ENCODE measurements at regions not wholly inside any gene's neighbourhood (a gene's known extent, or its start where the extent isn't known, plus 50 kb on each side); places are given as distances from the start of the nearest gene placed in this dataset.
"Not testable (repeated sequence)": the region's sequence is repeated elsewhere in the genome, so short reads cannot be mapped to it uniquely, and the experiment has no call there.

DNA sequence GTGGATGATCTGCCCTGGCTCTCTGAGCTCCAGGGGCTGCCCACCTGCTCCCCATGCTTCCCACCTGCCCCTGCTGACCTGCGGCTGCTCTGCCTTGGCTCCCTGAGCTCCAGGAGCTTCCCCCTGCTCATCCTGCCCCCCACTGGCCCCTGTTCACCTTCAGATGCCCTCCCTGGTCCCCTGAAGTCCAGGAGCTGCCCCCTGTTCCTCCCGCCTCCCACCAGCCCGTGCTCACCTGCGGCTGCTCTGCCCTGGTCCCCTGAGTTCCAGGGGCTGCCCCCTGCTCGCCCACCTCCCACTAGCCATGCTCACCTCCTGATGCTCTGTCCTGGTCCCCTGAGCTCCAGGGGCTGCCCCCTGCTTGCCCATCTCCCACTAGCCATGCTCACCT lies 219.7 kb downstream of the TMEM121 start:
- Mint-ChIP-seq H3K36me3 (no peaks in the 10 kb centered on the region), H3K9me3 (ENCODE audit: low read depth) (no peaks in the 10 kb centered on the region), H3K27me3 (no peaks in the 10 kb centered on the region), H3K27ac (no peak overlapping the region), H3K4me1 (peaks cover 7% of the 10 kb centered on the region), H3K4me3 (no peak overlapping the region)
- ATAC-seq (no peak), DNase-seq (no peak)
- CTCF ChIA-PET, result interaction anchor here (0.5 to 0.9 kb wide), 2 partner anchors 37 to 200 kb away, joined by 3 read pairs; no protein-coding TSS in a partner anchor

DNA sequence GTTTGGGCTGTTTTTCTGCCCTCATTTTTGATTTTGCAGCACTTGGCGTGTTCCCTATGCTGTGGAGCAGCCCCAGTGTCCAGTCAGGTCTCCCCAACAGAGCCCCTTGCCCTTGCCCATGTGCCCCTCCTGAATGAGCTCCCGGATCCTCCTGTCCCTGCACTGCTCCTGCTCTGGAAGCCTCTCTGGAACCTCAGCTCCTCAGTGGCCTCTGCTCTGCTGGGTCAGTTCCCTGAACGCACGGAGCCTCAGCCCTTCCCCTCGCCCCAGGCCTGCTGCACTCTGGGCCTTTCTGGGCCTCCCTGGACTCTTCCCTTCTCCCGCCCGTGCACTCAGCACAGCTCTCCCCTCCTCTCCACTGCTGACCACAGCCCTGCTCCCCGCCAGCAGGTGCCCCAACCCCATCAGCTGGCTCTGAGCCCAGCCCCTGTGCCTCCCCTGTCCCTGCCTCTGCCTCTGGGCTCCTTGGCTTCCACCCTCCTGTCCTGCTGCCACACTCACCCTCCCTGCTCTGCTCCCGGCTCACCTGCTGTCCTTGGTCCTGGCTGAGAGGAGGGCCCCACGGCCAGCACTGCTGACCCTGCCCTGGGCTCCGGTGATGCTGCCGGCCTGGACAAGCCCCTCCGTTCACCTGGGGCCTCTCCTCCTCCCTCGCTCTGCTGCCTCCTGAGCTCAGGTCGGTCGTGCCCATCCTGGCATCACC lies 220.6 kb downstream of the TMEM121 start:
- ATAC-seq; H3K4me3 Mint-ChIP-seq; CTCF ChIA-PET; H3K4me1 Mint-ChIP-seq; H3K9me3 Mint-ChIP-seq (ENCODE audit: low read depth); H3K27me3 Mint-ChIP-seq; H3K27ac Mint-ChIP-seq; DNase-seq; H3K36me3 Mint-ChIP-seq: not testable (repeated sequence)

DNA sequence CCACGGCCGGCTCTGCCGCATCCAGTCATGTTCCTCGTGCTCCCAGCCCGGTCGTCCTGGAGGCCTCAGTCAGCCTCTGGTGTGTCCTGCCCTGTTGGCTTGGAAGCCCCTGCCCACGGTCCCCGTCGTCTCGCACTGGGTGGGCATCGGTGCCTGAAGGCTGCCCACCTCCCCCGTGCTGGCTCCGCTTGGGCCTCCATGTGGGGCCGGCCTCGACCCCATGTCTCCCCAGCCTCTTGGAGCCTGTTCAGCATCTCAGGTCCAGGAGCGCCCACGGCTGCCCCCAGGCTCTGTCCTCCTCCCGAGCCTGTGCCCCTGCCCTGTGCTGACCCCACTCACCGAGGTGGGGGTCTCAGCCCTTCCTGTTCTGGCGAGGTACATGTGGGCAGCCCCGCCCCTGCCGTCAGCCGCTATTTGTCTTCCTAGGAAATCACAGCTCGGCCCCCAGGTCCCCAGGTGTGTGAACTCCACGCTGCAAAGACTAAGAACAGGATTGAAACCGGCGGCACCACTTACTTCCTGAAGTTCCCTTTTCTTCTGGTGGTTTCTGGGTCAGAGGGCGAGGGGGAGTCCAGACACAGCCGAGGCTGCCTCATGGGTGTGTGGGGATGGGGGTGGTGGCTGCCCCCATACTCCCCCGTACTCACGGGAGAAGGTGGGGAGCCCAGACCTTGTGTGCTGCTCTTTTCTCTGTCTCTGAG lies 221.3 kb downstream of the TMEM121 start:
- ATAC-seq; DNase-seq; H3K36me3 Mint-ChIP-seq; H3K9me3 Mint-ChIP-seq (ENCODE audit: low read depth); H3K27me3 Mint-ChIP-seq; H3K27ac Mint-ChIP-seq; CTCF ChIA-PET; H3K4me1 Mint-ChIP-seq; H3K4me3 Mint-ChIP-seq: not testable (repeated sequence)

DNA sequence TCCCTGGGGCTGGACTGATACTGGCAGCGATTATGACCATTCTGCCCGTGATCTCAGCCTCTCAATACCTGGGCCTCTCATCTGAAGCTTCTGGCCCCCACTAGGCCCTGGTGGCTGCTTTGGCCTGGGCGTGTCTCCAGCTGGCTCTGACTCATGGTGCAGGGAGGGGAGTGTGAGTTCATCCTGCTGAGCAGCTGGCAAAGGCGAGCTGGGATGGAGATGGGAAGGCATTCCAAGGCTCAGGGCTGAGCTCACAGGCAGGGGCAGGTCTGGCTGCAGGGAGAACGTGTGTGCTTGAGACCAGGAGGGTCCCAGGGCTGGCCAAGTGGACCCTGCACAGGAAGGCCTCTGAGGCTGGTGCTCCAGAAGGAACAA lies 221.8 kb downstream of the TMEM121 start:
- DNase-seq (no peak), ATAC-seq (no peak)
- peaks cover 7% of the 10 kb centered on the region for H3K4me1 Mint-ChIP-seq
- no peak overlapping the region for H3K27ac Mint-ChIP-seq
- CTCF ChIA-PET, result no interaction called here
- H3K4me3 Mint-ChIP-seq, result no peak overlapping the region
- no peaks in the 10 kb centered on the region for H3K9me3 Mint-ChIP-seq (ENCODE audit: low read depth)
- peaks cover 3% of the 10 kb centered on the region for H3K27me3 Mint-ChIP-seq
- no peaks in the 10 kb centered on the region for H3K36me3 Mint-ChIP-seq

DNA sequence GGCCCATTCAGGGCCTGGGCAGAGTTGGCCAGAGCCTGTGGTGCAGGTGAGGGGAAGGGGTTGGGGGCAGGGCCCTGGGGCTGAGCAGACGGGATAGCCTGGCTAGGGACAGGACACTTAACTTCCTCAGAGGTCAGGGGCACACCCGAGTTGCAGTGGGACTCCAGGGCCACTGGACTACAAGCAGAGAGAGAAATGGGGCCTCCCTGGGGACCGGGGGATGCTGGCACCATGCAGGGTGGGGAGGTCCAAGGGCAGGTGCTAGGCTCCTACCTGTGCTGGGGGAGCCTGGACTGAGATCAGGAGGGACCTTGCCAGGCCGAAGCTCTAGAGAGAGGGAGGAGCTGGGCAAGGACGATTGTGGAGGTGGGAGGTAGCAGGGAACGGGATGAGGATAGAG lies 222.3 kb downstream of the TMEM121 start:
- DNase-seq, CTCF ChIA-PET: not testable (repeated sequence)

DNA sequence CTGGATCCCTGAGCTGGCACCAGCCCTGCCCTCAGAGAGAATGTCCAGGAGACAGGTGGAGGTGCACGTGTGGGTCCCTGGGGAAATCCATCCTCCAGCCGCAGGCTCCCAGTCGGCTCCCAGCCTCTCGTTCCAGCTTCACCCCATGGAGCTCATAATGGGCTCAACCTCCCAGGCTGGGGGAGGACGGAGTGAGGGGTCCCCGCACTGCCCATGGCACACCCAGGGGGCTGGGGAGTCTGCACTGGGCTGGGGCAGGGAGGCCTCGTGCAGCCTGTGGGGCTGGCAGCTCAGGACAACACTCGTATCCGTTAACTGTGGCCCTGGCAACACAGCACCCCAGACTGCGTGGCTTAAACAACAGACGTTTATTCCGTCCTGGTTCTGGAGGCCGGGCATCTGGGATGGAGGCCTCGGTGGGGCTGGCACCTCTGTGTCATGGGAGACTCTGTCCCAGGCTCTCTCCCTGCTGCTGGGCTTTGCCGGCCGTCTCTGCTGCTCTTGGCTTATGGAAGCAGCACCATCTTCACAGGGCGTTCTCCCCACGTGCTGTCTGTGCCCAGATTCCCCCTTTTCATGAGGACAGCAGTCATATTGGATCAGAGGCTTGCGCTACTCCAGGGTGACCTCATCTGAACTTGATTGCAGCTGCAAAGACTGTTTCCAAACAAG lies 223.6 kb downstream of the TMEM121 start:
- H3K36me3 Mint-ChIP-seq; DNase-seq; H3K9me3 Mint-ChIP-seq (ENCODE audit: low read depth); H3K27ac Mint-ChIP-seq; H3K4me1 Mint-ChIP-seq; ATAC-seq; H3K27me3 Mint-ChIP-seq; CTCF ChIA-PET; H3K4me3 Mint-ChIP-seq: not testable (repeated sequence)

More for the DNA sequence above, 222.3 kb downstream of the TMEM121 start:
- H3K9me3 Mint-ChIP-seq (ENCODE audit: low read depth); H3K36me3 Mint-ChIP-seq; ATAC-seq; H3K4me3 Mint-ChIP-seq; H3K4me1 Mint-ChIP-seq; H3K27ac Mint-ChIP-seq; H3K27me3 Mint-ChIP-seq: not testable (repeated sequence)

DNA sequence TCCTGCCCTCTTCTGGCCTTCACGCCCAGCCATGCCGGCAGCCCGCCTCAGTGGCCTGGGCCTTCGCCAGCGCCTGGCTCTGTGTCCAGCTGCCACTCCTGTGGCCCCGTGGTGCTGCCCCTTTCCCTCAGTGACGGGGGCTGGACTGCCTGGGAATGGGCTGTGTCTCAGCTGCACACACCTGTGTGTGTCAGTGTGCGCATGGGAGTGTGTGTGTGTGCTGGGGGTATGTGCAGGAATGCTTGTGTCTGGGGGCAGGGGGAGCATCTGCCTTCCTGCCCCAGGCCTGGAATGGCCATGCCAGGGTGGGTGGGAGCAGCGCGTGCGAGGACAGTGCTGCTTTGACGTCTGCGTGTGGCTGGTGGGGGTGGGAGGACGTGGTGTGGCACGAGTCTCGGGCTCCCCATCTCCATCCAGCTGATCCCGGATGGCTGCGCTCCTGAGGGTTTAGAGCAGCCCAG lies 224.9 kb downstream of the TMEM121 start:
- H3K27me3 Mint-ChIP-seq; H3K9me3 Mint-ChIP-seq (ENCODE audit: low read depth); H3K4me1 Mint-ChIP-seq; CTCF ChIA-PET; H3K36me3 Mint-ChIP-seq; H3K27ac Mint-ChIP-seq; H3K4me3 Mint-ChIP-seq; ATAC-seq; DNase-seq: not testable (repeated sequence)

DNA sequence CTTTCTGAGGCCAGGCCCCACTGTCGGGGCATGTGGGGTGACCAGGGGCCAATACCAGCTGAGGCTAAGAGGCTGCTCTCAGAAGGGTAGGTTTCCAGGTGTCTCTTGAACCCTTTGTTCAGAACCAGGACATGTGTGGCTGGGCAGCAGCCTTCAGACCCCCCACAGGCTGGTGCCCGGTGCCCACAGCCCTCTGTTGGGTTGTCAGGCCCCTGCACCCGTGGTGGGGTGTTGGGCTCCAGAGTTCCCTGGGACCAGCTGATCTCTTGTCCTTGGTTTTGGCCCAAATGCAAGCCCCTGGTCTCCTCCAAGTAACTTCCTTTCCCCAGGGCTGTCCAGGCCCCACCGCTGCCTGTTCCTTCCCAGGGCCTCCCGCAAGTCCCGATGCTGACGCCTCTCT lies 226.0 kb downstream of the TMEM121 start:
- ATAC-seq; H3K4me1 Mint-ChIP-seq; H3K4me3 Mint-ChIP-seq; H3K27ac Mint-ChIP-seq; H3K9me3 Mint-ChIP-seq (ENCODE audit: low read depth); H3K36me3 Mint-ChIP-seq; DNase-seq; H3K27me3 Mint-ChIP-seq; CTCF ChIA-PET: not testable (repeated sequence)

DNA sequence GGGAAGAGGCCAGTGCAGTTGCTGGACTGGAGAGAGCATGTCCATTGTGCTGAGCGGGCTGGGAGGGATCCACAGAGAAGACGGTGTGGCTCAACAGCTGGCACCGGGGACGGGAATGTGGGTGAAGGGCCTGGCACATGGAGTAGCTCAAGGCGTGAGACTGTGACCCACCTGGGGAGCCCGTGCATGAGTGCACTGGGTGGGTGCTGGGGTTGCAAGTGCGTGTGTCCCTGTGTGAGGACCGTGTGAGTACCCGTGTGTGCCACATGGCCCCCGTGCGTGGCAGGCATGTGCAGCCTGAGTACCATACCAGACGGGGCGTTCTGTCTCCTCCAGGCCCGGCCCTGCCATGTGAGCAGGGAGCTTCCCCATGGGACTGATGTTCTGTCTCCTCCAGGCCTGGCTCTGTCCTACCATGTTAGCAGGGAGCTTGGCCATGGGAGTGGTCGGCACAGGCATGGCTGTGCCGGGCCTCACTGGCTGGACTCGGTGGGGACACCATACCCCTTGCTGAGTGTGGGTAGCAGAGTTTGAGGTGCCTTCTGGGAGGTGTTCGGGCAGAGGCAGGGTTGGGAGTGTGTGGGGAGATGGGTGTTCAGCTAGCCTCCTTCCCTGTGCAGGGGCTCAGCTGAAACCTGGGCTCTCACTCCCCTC lies 234.4 kb downstream of the TMEM121 start:
- CTCF ChIA-PET, result no interaction called here
- no peak overlapping the region for H3K27ac Mint-ChIP-seq
- no peaks in the 10 kb centered on the region for H3K36me3 Mint-ChIP-seq

DNA sequence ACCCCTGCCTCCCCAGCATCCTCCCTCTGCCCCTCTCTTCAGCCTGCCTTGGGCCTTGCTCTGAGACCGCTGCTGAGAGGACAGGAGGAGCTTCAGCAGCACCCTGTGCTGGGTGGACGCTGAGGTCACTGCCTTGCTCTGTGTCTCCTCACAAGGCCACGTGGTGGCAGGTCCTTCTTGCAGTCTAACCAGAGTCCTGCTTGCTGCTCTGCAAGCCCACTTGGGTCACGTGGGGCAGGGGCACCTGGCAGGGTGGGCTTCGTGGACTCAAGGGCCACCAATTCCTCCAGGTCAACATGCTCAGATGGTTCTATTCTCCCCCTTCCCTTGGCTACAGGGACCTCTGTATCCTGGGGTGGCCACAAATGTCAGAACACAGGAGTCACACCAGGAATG lies 235.0 kb downstream of the TMEM121 start:
- CTCF ChIA-PET; H3K27me3 Mint-ChIP-seq; H3K4me3 Mint-ChIP-seq; H3K9me3 Mint-ChIP-seq (ENCODE audit: low read depth); DNase-seq; H3K36me3 Mint-ChIP-seq; H3K4me1 Mint-ChIP-seq; H3K27ac Mint-ChIP-seq; ATAC-seq: not testable (repeated sequence)

More for the DNA sequence above, 234.4 kb downstream of the TMEM121 start:
- Mint-ChIP-seq H3K27me3 (peaks cover 8% of the 10 kb centered on the region), H3K9me3 (ENCODE audit: low read depth) (no peaks in the 10 kb centered on the region), H3K4me1 (no peaks in the 10 kb centered on the region), H3K4me3 (no peak overlapping the region)
- no peak for ATAC-seq
- no peak for DNase-seq

DNA sequence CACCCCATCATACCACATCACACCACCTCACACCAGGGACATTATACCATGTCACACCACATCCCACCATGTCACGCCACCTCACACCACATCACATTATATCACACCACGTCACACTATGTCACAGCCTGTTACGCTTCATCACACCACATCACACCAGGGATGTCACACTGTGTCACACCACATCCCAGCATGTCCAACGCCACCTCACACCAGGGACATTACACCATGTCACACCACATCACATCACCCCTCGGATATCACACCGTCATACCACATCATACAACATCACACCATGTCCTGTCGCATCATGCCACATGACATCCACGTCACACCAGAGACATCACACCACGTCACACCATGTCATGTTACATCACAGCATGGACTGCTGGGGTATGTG lies 235.5 kb downstream of the TMEM121 start:
- ATAC-seq, result no peak
- no peak overlapping the region for H3K4me3 Mint-ChIP-seq
- DNase-seq, result no peak
- H3K27me3 Mint-ChIP-seq, result peaks cover 8% of the 10 kb centered on the region
- CTCF ChIA-PET, result no interaction called here
- no peaks in the 10 kb centered on the region for H3K36me3 Mint-ChIP-seq
- H3K27ac Mint-ChIP-seq, result no peak overlapping the region
- no peaks in the 10 kb centered on the region for H3K9me3 Mint-ChIP-seq (ENCODE audit: low read depth)
- H3K4me1 Mint-ChIP-seq, result no peaks in the 10 kb centered on the region

DNA sequence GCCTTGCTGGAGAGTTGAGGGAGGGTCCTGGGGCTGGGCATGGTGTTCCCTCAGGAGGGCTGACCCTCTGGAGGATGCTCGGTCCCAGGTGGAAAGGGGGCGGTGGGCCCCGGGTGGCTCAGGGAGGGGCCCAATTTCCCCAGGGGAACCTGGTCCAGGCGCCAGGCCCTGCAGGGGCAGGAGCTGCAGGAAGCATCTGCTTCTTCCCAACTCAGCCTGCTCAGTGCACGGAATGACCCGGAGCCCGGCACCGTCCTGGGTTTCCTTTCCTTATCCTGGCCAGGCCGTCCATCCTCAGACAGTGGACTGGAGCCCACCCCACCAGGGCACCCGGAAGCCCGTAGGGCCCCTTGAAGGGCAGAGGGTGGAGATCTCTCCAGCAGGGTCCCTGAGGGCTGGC lies 235.9 kb downstream of the TMEM121 start:
- H3K4me3 Mint-ChIP-seq; H3K36me3 Mint-ChIP-seq; H3K9me3 Mint-ChIP-seq (ENCODE audit: low read depth); ATAC-seq; H3K27me3 Mint-ChIP-seq; CTCF ChIA-PET; DNase-seq; H3K4me1 Mint-ChIP-seq; H3K27ac Mint-ChIP-seq: not testable (repeated sequence)

DNA sequence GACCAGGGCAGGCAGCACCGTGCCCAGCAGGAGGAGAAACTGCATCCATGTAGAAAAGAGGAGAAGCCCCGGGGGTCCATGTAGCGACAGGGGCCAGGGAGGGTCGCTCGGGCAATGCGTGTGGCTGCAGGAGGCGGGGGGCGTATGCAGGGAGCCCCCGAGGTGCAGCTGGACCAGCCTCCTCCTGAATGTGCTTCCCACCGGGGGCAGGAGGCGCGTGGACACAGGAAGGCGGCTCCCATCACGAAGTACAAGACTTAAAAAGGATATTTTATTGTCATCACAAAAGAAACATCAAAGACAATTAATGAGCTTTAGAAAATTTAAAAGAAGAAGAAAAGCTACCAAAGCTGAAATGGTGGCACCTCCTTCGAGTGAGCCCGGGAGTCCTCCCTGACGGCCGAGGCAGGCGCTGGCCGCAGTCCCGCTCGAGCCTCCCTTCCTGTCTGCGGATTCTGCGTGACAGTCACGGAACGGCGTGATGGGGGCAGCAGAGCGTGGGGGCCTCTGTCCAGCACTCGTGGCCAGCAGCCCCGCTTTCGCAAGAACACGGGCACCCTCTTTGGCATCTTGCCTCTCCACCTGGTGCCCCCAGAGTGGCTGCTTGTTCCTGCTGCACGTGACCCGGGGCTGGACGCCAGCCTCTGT lies 238.0 kb downstream of the TMEM121 start:
- H3K4me1 Mint-ChIP-seq; H3K4me3 Mint-ChIP-seq; H3K27me3 Mint-ChIP-seq; CTCF ChIA-PET; H3K27ac Mint-ChIP-seq; H3K9me3 Mint-ChIP-seq (ENCODE audit: low read depth); ATAC-seq; H3K36me3 Mint-ChIP-seq; DNase-seq: not testable (repeated sequence)

All from activated CD8-positive, alpha-beta memory T cell treated with anti-CD3 and anti-CD28 coated beads, Interleukin-2, amount 10 ng/mL, durations not matched to agents 7 days and 5 days (primary cell).